ENCODE measurements at regions not wholly inside any gene's neighbourhood (a gene's known extent, or its start where the extent isn't known, plus 50 kb on each side); places are given as distances from the start of the nearest gene placed in this dataset.

DNA sequence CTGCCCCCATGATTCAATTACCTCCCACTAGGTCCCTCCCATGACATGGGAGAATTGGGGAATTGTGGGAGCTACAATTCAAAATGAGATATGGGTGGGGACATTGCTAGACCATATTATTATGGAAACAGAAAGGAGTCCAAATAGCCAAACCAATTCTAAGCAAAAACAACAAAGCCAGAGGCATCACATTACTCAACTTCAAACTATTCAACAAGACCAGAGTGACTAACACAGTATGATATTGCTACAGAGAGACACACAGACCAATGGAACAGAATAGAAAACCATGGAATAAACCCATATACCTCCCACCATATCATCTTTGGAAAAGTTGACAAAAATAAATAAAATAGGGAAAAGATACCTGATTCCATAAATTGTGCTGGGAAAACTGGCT is 710.5 kb upstream of the CDH9 start:
- no peak for TF ChIP-seq JUNB (IDR thresholded peaks at IDR 0.05; ENCODE audit: unreplicated experiment)
- TF ChIP-seq, protein P1, sequence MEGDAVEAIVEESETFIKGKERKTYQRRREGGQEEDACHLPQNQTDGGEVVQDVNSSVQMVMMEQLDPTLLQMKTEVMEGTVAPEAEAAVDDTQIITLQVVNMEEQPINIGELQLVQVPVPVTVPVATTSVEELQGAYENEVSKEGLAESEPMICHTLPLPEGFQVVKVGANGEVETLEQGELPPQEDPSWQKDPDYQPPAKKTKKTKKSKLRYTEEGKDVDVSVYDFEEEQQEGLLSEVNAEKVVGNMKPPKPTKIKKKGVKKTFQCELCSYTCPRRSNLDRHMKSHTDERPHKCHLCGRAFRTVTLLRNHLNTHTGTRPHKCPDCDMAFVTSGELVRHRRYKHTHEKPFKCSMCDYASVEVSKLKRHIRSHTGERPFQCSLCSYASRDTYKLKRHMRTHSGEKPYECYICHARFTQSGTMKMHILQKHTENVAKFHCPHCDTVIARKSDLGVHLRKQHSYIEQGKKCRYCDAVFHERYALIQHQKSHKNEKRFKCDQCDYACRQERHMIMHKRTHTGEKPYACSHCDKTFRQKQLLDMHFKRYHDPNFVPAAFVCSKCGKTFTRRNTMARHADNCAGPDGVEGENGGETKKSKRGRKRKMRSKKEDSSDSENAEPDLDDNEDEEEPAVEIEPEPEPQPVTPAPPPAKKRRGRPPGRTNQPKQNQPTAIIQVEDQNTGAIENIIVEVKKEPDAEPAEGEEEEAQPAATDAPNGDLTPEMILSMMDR (conservative IDR thresholded peaks at IDR 0.05; ENCODE audit: low read depth in 2 of 2), result no peak
- TF ChIP-seq POLR2AphosphoS5 (IDR thresholded peaks at IDR 0.05; ENCODE audit: low read depth), result no peak
- no peak for TF ChIP-seq EZH2 (IDR thresholded peaks at IDR 0.05; ENCODE audit: low read depth, unreplicated experiment)
- no peak for TF ChIP-seq EZH2phosphoT487 (IDR thresholded peaks at IDR 0.05; ENCODE audit: unreplicated experiment)
- TF ChIP-seq, protein P2, sequence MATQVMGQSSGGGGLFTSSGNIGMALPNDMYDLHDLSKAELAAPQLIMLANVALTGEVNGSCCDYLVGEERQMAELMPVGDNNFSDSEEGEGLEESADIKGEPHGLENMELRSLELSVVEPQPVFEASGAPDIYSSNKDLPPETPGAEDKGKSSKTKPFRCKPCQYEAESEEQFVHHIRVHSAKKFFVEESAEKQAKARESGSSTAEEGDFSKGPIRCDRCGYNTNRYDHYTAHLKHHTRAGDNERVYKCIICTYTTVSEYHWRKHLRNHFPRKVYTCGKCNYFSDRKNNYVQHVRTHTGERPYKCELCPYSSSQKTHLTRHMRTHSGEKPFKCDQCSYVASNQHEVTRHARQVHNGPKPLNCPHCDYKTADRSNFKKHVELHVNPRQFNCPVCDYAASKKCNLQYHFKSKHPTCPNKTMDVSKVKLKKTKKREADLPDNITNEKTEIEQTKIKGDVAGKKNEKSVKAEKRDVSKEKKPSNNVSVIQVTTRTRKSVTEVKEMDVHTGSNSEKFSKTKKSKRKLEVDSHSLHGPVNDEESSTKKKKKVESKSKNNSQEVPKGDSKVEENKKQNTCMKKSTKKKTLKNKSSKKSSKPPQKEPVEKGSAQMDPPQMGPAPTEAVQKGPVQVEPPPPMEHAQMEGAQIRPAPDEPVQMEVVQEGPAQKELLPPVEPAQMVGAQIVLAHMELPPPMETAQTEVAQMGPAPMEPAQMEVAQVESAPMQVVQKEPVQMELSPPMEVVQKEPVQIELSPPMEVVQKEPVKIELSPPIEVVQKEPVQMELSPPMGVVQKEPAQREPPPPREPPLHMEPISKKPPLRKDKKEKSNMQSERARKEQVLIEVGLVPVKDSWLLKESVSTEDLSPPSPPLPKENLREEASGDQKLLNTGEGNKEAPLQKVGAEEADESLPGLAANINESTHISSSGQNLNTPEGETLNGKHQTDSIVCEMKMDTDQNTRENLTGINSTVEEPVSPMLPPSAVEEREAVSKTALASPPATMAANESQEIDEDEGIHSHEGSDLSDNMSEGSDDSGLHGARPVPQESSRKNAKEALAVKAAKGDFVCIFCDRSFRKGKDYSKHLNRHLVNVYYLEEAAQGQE (IDR thresholded peaks at IDR 0.05; ENCODE audit: unreplicated experiment), result no peak
- no peak for TF ChIP-seq CREB1 (CRISPR knock-in tag; IDR thresholded peaks at IDR 0.05; ENCODE audit: low read depth)
- no peak for TF ChIP-seq NANOG (IDR thresholded peaks at IDR 0.05; ENCODE audit: borderline replicate concordance)

All from GM23338 (cell line).